Ishikawa (cell line): ENCODE measurements at regions not wholly inside any gene's neighbourhood (a gene's known extent, or its start where the extent isn't known, plus 50 kb on each side); places are given as distances from the start of the nearest gene placed in this dataset.

Experiments used
- CREB1 ChIP-seq: IDR thresholded peaks from 2 replicates; pipeline ENCODE4 v1.6.1; 2012; ENCODE audit warnings: low read depth
- TEAD4 ChIP-seq: IDR thresholded peaks from 2 replicates; pipeline ENCODE4 v1.6.1; 2012
- TF ChIP-seq, protein P1 (sequence below): IDR thresholded peaks from 2 replicates; pipeline ENCODE4 v1.6.1; 2012; ENCODE audit warnings: low read depth, mild to moderate bottlenecking

DNA sequence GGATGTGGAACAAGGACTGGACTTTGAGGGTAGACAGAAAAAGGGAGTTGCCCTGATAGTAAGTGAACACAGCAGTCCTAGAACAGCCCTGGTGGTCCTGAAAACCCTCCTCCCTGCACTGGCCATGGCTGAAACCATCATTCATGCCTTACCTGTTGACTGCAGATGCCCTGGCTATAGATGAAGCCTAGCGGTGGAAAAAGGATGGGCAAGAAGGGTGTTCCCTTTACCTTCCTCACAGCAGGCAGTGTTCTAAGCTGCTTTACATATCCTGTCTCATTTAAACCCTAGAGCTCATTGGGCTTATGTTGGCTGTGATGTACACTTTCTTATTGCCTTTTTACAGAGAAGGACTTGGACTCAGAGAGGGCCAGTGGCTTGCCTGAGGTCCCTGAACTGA, 133.6 kb downstream of the C11orf91 start:
- TF ChIP-seq CREB1 = no peak
- TF ChIP-seq TEAD4 = no peak
- TF ChIP-seq, protein P1, sequence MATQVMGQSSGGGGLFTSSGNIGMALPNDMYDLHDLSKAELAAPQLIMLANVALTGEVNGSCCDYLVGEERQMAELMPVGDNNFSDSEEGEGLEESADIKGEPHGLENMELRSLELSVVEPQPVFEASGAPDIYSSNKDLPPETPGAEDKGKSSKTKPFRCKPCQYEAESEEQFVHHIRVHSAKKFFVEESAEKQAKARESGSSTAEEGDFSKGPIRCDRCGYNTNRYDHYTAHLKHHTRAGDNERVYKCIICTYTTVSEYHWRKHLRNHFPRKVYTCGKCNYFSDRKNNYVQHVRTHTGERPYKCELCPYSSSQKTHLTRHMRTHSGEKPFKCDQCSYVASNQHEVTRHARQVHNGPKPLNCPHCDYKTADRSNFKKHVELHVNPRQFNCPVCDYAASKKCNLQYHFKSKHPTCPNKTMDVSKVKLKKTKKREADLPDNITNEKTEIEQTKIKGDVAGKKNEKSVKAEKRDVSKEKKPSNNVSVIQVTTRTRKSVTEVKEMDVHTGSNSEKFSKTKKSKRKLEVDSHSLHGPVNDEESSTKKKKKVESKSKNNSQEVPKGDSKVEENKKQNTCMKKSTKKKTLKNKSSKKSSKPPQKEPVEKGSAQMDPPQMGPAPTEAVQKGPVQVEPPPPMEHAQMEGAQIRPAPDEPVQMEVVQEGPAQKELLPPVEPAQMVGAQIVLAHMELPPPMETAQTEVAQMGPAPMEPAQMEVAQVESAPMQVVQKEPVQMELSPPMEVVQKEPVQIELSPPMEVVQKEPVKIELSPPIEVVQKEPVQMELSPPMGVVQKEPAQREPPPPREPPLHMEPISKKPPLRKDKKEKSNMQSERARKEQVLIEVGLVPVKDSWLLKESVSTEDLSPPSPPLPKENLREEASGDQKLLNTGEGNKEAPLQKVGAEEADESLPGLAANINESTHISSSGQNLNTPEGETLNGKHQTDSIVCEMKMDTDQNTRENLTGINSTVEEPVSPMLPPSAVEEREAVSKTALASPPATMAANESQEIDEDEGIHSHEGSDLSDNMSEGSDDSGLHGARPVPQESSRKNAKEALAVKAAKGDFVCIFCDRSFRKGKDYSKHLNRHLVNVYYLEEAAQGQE = no peak
